ENCODE measurements at regions not wholly inside any gene's neighbourhood (a gene's known extent, or its start where the extent isn't known, plus 50 kb on each side); places are given as distances from the start of the nearest gene placed in this dataset.

- H3K27me3 ChIP-seq (replicated peaks; ENCODE audit: insufficient read depth) = no peaks in the 10 kb centered on the region
- DNase-seq (ENCODE audit: low spot score) (no peak), ATAC-seq (ENCODE audit: insufficient number of reproducible peaks, low FRiP score, low read depth) (no peak)
- H3K27ac ChIP-seq = no peak overlapping the region
- H3K4me1 ChIP-seq (ENCODE audit: control insufficient read depth in 1 of 2, low read depth in 2 of 2) = no peaks in the 10 kb centered on the region
- no peaks in the 10 kb centered on the region for H3K9me3 ChIP-seq
- H3K4me3 ChIP-seq = no peak overlapping the region
- TF ChIP-seq CTCF (IDR thresholded peaks at IDR 0.05) = no peak
- H3K36me3 ChIP-seq = no peaks in the 10 kb centered on the region
Measured at GRCh38 chr5:123966781-123967180, 454.8 kb downstream of the CSNK1G3 start.

- no peaks in the 10 kb centered on the region for H3K36me3 ChIP-seq
- no peak for ATAC-seq (ENCODE audit: insufficient number of reproducible peaks, low FRiP score, low read depth)
- TF ChIP-seq CTCF (IDR thresholded peaks at IDR 0.05) = no peak
- no peaks in the 10 kb centered on the region for H3K4me1 ChIP-seq (ENCODE audit: control insufficient read depth in 1 of 2, low read depth in 2 of 2)
- H3K27me3 ChIP-seq (replicated peaks; ENCODE audit: insufficient read depth) = no peaks in the 10 kb centered on the region
- H3K4me3 ChIP-seq = no peak overlapping the region
- H3K27ac ChIP-seq = no peak overlapping the region
- no peak for DNase-seq (ENCODE audit: low spot score)
- H3K9me3 ChIP-seq = no peaks in the 10 kb centered on the region
Measured at GRCh38 chr5:123965626-123966025, 453.6 kb downstream of the CSNK1G3 start.

- Histone ChIP-seq H3K4me1 (ENCODE audit: control insufficient read depth in 1 of 2, low read depth in 2 of 2) (no peaks in the 10 kb centered on the region), H3K27ac (no peak overlapping the region), H3K9me3 (no peaks in the 10 kb centered on the region), H3K27me3 (replicated peaks; ENCODE audit: insufficient read depth) (no peaks in the 10 kb centered on the region), H3K36me3 (no peaks in the 10 kb centered on the region), H3K4me3 (no peak overlapping the region)
- TF ChIP-seq CTCF (IDR thresholded peaks at IDR 0.05) = no peak
- no peak for DNase-seq (ENCODE audit: low spot score)
- ATAC-seq (ENCODE audit: insufficient number of reproducible peaks, low FRiP score, low read depth) = no peak
Measured at GRCh38 chr5:123964884-123965283, 452.9 kb downstream of the CSNK1G3 start.

GRCh38 chr5:123960526-123960925 lies 448.5 kb downstream of the CSNK1G3 start:
- TF ChIP-seq CTCF (IDR thresholded peaks at IDR 0.05) = no peak
- Histone ChIP-seq H3K36me3 (no peaks in the 10 kb centered on the region), H3K27ac (no peak overlapping the region), H3K4me1 (ENCODE audit: control insufficient read depth in 1 of 2, low read depth in 2 of 2) (no peaks in the 10 kb centered on the region), H3K27me3 (replicated peaks; ENCODE audit: insufficient read depth) (no peaks in the 10 kb centered on the region), H3K4me3 (no peak overlapping the region), H3K9me3 (no peaks in the 10 kb centered on the region)
- ATAC-seq (ENCODE audit: insufficient number of reproducible peaks, low FRiP score, low read depth) (no peak), DNase-seq (ENCODE audit: low spot score) (no peak)

- no peak overlapping the region for H3K27ac ChIP-seq
- H3K27me3 ChIP-seq (replicated peaks; ENCODE audit: insufficient read depth) = no peaks in the 10 kb centered on the region
- ATAC-seq (ENCODE audit: insufficient number of reproducible peaks, low FRiP score, low read depth) = peak; percentile 73
- no peak for DNase-seq (ENCODE audit: low spot score)
- H3K4me3 ChIP-seq = no peak overlapping the region
- H3K9me3 ChIP-seq = no peaks in the 10 kb centered on the region
- no peaks in the 10 kb centered on the region for H3K4me1 ChIP-seq (ENCODE audit: control insufficient read depth in 1 of 2, low read depth in 2 of 2)
- H3K36me3 ChIP-seq = no peaks in the 10 kb centered on the region
- no peak for TF ChIP-seq CTCF (IDR thresholded peaks at IDR 0.05)
Measured at GRCh38 chr5:123951582-123951977, 439.6 kb downstream of the CSNK1G3 start.

Measured in thoracic aorta (tissue), 2 donors.